ENCODE measurements at regions not wholly inside any gene's neighbourhood (a gene's known extent, or its start where the extent isn't known, plus 50 kb on each side); places are given as distances from the start of the nearest gene placed in this dataset.
"Not testable (repeated sequence)": the region's sequence is repeated elsewhere in the genome, so short reads cannot be mapped to it uniquely, and the experiment has no call there.

DNA sequence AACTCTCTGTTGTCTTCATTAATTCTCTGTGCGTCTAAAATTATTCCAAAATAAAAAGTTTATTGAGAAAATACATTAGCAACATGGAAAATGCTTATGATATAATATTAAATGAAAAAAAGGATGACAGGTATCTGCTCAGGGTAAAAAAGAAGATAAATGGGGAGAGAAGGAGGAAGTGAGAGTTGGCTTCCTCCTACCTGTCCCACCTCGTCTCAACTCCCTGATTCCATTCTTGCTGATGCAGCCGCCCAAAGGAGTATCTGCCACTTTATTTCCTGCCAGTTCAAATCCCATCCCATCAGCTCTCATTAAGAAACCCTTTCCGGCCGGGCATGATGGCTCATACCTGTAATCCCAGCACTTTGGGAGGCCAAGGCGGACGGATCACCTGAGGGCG lies 72.5 kb upstream of the ALOX12 start:
- TF ChIP-seq POLR2AphosphoS5 (IDR thresholded peaks at IDR 0.05; ENCODE audit: low read depth, low read length): no peak
- TF ChIP-seq TAF1 (IDR thresholded peaks at IDR 0.05; ENCODE audit: borderline replicate concordance, low read depth, low read length): no peak
- TF ChIP-seq POLR2A (IDR thresholded peaks at IDR 0.05; ENCODE audit: low read depth, low read length): no peak
- FAIRE-seq: no peak
- DNase-seq (ENCODE audit: insufficient read length): no peak

DNA sequence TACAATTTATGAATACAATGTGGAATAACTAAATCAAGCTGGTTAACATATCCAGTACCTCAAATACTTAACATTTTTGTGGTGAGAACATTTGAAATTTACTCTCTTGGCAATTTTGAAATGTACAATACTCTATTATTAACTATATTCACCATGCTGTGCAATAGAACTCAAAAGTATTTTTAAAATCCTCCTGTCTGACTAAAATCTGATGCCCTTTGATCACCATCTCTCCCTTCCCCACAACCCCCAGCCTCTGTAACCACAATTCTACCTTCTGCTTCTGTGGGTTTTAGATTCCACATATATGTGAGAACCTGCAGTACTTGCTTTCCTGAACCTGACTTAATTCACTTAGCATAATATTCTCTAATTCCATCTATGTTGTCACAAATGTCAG lies 71.6 kb upstream of the ALOX12 start:
- DNase-seq (ENCODE audit: insufficient read length): no peak
- TF ChIP-seq TAF1 (IDR thresholded peaks at IDR 0.05; ENCODE audit: borderline replicate concordance, low read depth, low read length) (no peak), POLR2AphosphoS5 (IDR thresholded peaks at IDR 0.05; ENCODE audit: low read depth, low read length) (no peak), POLR2A (IDR thresholded peaks at IDR 0.05; ENCODE audit: low read depth, low read length) (no peak)

DNA sequence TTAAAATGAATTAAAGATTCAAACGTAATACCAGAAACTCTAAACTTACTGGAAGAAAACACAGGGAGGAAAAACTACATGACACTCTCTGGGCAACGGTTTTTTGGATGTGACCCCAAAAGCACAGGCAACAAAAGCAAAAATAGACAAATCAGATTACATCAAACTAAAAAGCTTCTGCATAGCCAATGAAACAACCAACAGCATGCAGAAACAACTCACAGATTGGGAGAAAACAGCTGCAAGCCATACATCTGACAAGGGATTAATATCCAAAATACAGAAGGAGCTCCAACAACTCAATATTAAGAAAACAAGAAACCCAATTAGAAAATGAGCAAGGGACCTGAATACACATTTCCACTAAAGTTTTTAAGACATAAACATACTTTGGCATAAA lies 69.2 kb upstream of the ALOX12 start:
- DNase-seq (ENCODE audit: insufficient read length) (no peak), FAIRE-seq (no peak)
- TF ChIP-seq POLR2AphosphoS5 (IDR thresholded peaks at IDR 0.05; ENCODE audit: low read depth, low read length) (no peak), TAF1 (IDR thresholded peaks at IDR 0.05; ENCODE audit: borderline replicate concordance, low read depth, low read length) (no peak), POLR2A (IDR thresholded peaks at IDR 0.05; ENCODE audit: low read depth, low read length) (no peak)

More for the DNA sequence above, 71.6 kb upstream of the ALOX12 start:
- no peak for FAIRE-seq

DNA sequence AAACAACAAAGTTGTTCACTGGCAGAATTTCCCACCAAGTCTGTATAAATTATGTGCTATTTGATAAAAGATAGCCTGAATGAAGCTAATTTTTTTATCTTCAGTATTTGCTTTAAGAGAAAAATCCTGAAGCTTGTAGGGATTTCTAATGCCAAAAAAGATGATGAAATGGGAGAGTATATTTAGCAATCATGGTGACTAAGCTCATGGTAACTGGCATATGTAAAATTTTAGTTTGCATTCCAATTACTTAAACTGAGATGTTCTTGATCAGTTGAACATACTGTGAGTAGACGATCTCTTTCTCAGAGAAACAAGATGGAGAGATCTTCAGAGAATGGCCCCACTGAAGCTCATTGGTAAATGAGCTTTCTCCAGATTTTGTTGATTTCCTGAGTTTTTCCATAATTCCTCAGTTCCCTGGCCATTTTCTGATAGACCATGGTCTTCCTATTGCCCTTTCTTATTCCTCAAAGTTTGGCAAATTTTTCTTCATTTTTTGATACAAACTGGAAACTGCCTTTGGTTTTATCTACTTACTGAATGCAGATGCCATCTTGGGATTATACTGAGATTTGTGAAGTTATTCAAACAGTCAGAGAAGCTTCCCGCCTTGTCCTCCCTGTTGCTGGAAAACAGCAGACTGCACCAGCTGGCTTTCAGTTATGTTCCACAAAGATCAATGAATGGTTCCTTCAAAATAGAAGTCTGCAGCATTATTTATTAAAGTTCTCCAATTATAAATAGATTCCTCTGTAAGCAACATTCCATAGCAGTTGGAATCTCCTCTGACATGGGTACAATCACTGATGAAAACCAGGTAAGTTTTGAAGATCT lies 68.3 kb upstream of the ALOX12 start:
- TF ChIP-seq POLR2AphosphoS5 (IDR thresholded peaks at IDR 0.05; ENCODE audit: low read depth, low read length): no peak
- TF ChIP-seq TAF1 (IDR thresholded peaks at IDR 0.05; ENCODE audit: borderline replicate concordance, low read depth, low read length): no peak
- no peak for TF ChIP-seq POLR2A (IDR thresholded peaks at IDR 0.05; ENCODE audit: low read depth, low read length)
- DNase-seq (ENCODE audit: insufficient read length): no peak
- FAIRE-seq: no peak

DNA sequence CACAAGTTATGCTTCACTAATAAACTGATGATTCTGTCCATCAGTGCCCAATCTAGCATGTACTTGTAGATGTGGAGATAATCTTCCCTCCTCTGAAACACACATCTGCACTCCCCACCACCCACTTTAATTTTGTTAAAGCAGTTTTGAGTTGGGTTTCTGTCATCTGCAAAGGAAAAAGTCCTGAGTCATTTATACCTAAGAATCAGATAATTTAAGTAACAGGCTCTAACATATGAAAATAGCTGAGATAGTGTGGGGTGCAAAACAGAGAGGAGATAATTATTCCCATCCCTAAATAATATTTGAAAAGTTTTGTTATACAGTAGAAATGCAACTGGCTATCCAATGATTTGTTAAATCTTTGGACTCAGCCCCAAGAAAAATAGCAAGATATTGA lies 67.7 kb upstream of the ALOX12 start:
- FAIRE-seq (no peak), DNase-seq (ENCODE audit: insufficient read length) (no peak)
- no peak for TF ChIP-seq TAF1 (IDR thresholded peaks at IDR 0.05; ENCODE audit: borderline replicate concordance, low read depth, low read length)
- no peak for TF ChIP-seq POLR2AphosphoS5 (IDR thresholded peaks at IDR 0.05; ENCODE audit: low read depth, low read length)
- no peak for TF ChIP-seq POLR2A (IDR thresholded peaks at IDR 0.05; ENCODE audit: low read depth, low read length)

DNA sequence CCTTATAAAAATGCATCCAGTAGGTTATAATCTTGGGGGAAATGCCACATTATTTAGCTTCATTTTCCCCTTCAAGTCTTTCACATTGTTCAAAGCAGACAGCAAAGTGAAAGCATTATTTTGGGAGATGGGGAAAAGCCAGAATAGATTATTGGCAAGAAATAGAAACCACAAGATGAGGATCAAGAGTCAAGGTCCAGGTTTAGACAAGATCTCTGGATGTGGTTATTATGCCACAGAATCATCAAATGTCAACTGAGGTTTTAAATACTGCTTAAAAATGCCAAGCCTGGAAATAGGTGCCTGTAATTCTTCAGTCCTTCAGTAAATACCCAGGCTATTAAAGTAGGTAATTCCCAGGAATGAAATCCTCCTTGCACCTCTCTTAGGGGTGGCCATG lies 65.1 kb upstream of the ALOX12 start:
- no peak for TF ChIP-seq POLR2A (IDR thresholded peaks at IDR 0.05; ENCODE audit: low read depth, low read length)
- no peak for TF ChIP-seq TAF1 (IDR thresholded peaks at IDR 0.05; ENCODE audit: borderline replicate concordance, low read depth, low read length)
- TF ChIP-seq POLR2AphosphoS5 (IDR thresholded peaks at IDR 0.05; ENCODE audit: low read depth, low read length): no peak
- FAIRE-seq: no peak
- no peak for DNase-seq (ENCODE audit: insufficient read length)

DNA sequence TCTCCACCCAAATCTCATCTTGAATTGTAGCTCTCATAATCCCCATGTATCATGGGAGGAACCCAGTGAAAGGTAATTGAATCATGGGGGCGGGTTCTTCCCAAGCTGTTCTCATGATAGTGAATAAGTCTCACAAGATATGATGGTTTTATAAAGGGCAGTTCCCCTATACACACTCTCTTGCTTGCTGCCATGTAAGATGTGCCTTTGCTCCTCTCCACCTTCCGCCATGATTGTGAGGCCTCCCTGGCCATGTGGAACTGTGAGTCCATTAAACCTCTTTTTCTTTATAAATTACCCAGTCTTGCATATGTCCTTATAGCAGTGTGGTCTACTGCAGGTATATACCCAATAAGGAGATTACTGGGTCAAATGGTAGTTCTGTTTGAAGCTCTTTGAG lies 61.3 kb upstream of the ALOX12 start:
- not testable (repeated sequence) for DNase-seq (ENCODE audit: insufficient read length); FAIRE-seq

DNA sequence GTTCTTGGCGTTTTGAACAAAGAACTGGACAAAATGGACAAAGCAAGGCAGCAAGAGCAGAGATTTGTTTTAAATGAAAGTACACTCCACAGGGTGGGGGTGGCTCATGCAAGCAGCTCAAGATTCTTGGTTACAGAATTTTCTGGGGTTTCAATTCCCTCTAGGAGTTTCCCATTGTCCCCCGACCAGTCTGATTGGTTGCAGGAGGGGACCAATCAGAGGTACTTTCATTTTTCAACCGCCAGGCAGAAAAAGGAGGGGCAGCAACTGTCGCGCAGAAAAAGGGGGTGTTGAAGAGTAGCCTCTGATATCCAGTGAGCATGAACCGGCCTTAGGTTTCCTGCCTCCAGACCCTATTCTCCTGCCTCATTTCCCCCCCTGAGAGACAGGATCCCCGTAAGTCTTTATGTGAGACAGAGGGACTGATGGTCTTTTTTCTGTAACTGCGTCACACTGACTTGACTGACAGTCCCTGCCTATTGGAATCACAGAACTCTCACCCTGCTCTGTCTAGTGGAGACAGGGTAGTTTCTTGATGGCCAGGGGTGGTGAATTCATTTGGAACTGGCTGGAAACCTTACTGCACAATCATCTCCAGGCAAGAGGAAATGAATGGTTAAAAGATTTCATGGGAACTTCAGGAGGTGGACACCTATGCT lies 59.4 kb upstream of the ALOX12 start:
- FAIRE-seq (peak; percentile 69), DNase-seq (ENCODE audit: insufficient read length) (peak; percentile 20)
- TF ChIP-seq POLR2AphosphoS5 (IDR thresholded peaks at IDR 0.05; ENCODE audit: low read depth, low read length) (no peak), POLR2A (IDR thresholded peaks at IDR 0.05; ENCODE audit: low read depth, low read length) (no peak), TAF1 (IDR thresholded peaks at IDR 0.05; ENCODE audit: borderline replicate concordance, low read depth, low read length) (no peak)

DNA sequence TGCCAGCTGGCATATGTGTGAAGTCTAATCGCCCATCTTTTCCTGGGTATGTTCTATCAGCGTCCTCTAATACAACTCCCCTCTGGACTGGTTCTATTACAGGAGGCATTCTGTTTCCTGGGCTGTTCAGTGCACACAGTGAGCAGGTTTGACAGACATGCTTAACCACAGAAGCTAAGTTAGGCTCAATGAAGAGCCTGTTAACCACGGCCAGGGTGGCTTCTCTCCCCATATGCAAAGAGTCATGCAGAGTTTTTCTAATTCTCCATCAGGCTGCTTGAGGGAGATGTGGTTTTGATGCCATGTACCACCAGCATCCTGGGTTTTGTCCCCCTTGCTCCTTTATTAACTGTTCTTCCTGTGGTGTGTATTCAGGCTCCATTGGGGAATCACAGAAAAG lies 57.2 kb upstream of the ALOX12 start:
- TF ChIP-seq POLR2AphosphoS5 (IDR thresholded peaks at IDR 0.05; ENCODE audit: low read depth, low read length) (no peak), TAF1 (IDR thresholded peaks at IDR 0.05; ENCODE audit: borderline replicate concordance, low read depth, low read length) (no peak), POLR2A (IDR thresholded peaks at IDR 0.05; ENCODE audit: low read depth, low read length) (no peak)
- FAIRE-seq: no peak
- DNase-seq (ENCODE audit: insufficient read length): no peak

DNA sequence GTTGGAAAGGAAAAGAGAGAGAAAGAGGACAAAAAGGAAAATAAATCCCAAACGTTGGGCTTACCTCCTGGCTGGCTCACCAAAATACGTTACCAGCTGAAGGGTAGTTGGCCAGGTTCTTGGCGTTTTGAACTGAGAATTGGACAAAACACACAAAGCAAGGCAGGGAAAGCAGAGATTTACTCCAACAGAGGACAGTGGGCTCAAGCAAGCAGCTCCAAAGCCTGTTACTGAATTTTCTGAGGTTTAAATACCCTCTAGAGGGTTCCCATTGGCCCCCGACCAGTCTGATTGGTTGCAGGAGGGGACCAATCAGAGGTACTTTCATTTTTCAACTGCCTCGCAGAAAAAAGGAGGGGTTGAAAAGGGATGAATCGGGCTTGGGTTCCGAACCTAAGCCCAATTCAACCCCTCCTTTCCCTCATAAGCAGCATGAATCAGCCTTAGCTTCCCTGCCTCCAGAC lies 55.6 kb upstream of the ALOX12 start:
- TF ChIP-seq POLR2A (IDR thresholded peaks at IDR 0.05; ENCODE audit: low read depth, low read length) (no peak), POLR2AphosphoS5 (IDR thresholded peaks at IDR 0.05; ENCODE audit: low read depth, low read length) (no peak), TAF1 (IDR thresholded peaks at IDR 0.05; ENCODE audit: borderline replicate concordance, low read depth, low read length) (no peak)
- DNase-seq (ENCODE audit: insufficient read length): no peak
- FAIRE-seq: no peak

DNA sequence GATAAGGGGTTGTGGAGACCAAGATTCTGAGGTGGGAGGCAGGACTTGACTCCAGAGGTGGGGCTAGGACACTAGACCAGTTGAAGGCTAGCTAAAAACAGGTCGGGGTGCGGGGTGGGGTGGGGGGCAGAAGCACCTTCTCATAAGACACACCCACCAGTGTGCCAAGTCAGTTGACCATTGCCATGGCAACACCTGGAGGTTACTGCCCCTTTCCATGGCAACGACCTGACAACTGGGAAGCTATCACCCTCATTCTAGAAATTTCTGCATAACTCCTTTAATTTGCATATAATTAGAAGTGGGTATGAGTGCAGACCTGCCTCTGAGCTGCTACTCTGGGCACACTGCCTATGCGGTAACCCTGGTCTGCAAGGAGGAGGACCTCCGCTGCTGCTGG lies 53.9 kb upstream of the ALOX12 start:
- DNase-seq (ENCODE audit: insufficient read length) (no peak), FAIRE-seq (no peak)

DNA sequence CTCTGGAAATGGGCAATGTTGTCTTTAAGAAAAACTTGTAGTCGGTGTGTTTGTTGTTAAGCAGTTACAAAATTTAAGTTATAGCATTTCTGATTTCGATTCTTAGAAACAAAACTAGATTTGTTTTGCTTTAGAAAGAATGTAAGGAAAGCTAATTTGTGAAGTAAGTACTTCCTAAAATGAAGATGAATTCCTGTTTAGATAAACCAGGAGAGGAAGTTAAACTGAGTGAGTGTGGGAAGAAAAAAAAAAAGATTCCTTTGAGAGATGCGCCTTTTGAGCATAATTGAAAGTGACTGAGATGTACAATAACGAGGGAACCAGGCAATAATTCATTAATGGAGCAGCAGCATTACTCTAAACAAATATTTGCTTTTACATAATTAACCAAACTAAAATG lies 52.4 kb upstream of the ALOX12 start:
- TF ChIP-seq POLR2A (IDR thresholded peaks at IDR 0.05; ENCODE audit: low read depth, low read length): no peak
- TF ChIP-seq TAF1 (IDR thresholded peaks at IDR 0.05; ENCODE audit: borderline replicate concordance, low read depth, low read length): no peak
- no peak for TF ChIP-seq POLR2AphosphoS5 (IDR thresholded peaks at IDR 0.05; ENCODE audit: low read depth, low read length)
- FAIRE-seq (no peak), DNase-seq (ENCODE audit: insufficient read length) (no peak)

More for the DNA sequence above, 53.9 kb upstream of the ALOX12 start:
- TF ChIP-seq POLR2A (IDR thresholded peaks at IDR 0.05; ENCODE audit: low read depth, low read length): no peak
- TF ChIP-seq POLR2AphosphoS5 (IDR thresholded peaks at IDR 0.05; ENCODE audit: low read depth, low read length): no peak
- TF ChIP-seq TAF1 (IDR thresholded peaks at IDR 0.05; ENCODE audit: borderline replicate concordance, low read depth, low read length): no peak

Measured in GM12892 (cell line).